ENCODE measurements at regions not wholly inside any gene's neighbourhood (a gene's known extent, or its start where the extent isn't known, plus 50 kb on each side); places are given as distances from the start of the nearest gene placed in this dataset.
"Not testable (repeated sequence)": the region's sequence is repeated elsewhere in the genome, so short reads cannot be mapped to it uniquely, and the experiment has no call there.

GRCh38 chr5:30446456-30446855 is 747.0 kb upstream of the CDH6 start:
- POLR2A ChIA-PET, result no interaction called here
- TF ChIP-seq CTCF (IDR thresholded peaks at IDR 0.05; ENCODE audit: control extremely low read depth, extremely low read depth, low read depth, missing control alignments), result no peak
- DNase-seq (ENCODE audit: extremely low spot score), result no peak
- CTCF ChIA-PET, result interaction anchor here (1.4 kb wide), 1 partner anchor 8 kb away, joined by 4 read pairs; no protein-coding TSS in a partner anchor

- no peak for TF ChIP-seq CTCF (IDR thresholded peaks at IDR 0.05; ENCODE audit: control extremely low read depth, extremely low read depth, low read depth, missing control alignments)
- ChIA-PET POLR2A (no interaction called here), CTCF (interaction anchor here (1.1 to 1.2 kb wide), 2 partner anchors 8 to 30 kb away, joined by 3 to 4 read pairs; no protein-coding TSS in a partner anchor)
- DNase-seq (ENCODE audit: extremely low spot score), result no peak
Observed at GRCh38 chr5:30438785-30439184, 754.7 kb upstream of the CDH6 start.

GRCh38 chr5:30436691-30437090 is 756.8 kb upstream of the CDH6 start:
- no peak for TF ChIP-seq CTCF (IDR thresholded peaks at IDR 0.05; ENCODE audit: control extremely low read depth, extremely low read depth, low read depth, missing control alignments)
- CTCF ChIA-PET, result no interaction called here
- POLR2A ChIA-PET, result no interaction called here
- DNase-seq (ENCODE audit: extremely low spot score), result no peak

GRCh38 chr5:30428866-30429407 is 764.5 kb upstream of the CDH6 start:
- DNase-seq (ENCODE audit: extremely low spot score); CTCF ChIA-PET: not testable (repeated sequence)

GRCh38 chr5:30414078-30414477 is 779.4 kb upstream of the CDH6 start:
- ChIA-PET POLR2A (no interaction called here), CTCF (interaction anchor here (1.4 kb wide), 1 partner anchor 8 kb away, joined by 4 read pairs; no protein-coding TSS in a partner anchor)
- DNase-seq (ENCODE audit: extremely low spot score), result no peak
- TF ChIP-seq CTCF (IDR thresholded peaks at IDR 0.05; ENCODE audit: control extremely low read depth, extremely low read depth, low read depth, missing control alignments), result no peak

More at GRCh38 chr5:30428866-30429407, 764.5 kb upstream of the CDH6 start:
- POLR2A ChIA-PET, result not testable (repeated sequence)

GRCh38 chr5:30413540-30413939 is 779.9 kb upstream of the CDH6 start:
- DNase-seq (ENCODE audit: extremely low spot score), result no peak
- POLR2A ChIA-PET, result no interaction called here
- CTCF ChIA-PET, result interaction anchor here (1.0 to 1.4 kb wide), 2 partner anchors 8 to 23 kb away, joined by 3 to 4 read pairs; no protein-coding TSS in a partner anchor
- no peak for TF ChIP-seq CTCF (IDR thresholded peaks at IDR 0.05; ENCODE audit: control extremely low read depth, extremely low read depth, low read depth, missing control alignments)

GRCh38 chr5:30405821-30406220 is 787.7 kb upstream of the CDH6 start:
- POLR2A ChIA-PET, result no interaction called here

More at GRCh38 chr5:30405821-30406220, 787.7 kb upstream of the CDH6 start:
- no peak for DNase-seq (ENCODE audit: extremely low spot score)
- CTCF ChIA-PET, result interaction anchor here (1.7 kb wide), 1 partner anchor 8 kb away, joined by 4 read pairs; no protein-coding TSS in a partner anchor
- no peak for TF ChIP-seq CTCF (IDR thresholded peaks at IDR 0.05; ENCODE audit: control extremely low read depth, extremely low read depth, low read depth, missing control alignments)

Data from GM10248 (cell line).